Activated CD4-positive, alpha-beta T cell treated with anti-CD3 and anti-CD28 coated beads, Interleukin-2, amount 10 ng/mL, durations not matched to agents 24 days and 14 days (primary cell): ENCODE measurements at regions not wholly inside any gene's neighbourhood (a gene's known extent, or its start where the extent isn't known, plus 50 kb on each side); places are given as distances from the start of the nearest gene placed in this dataset.
"Not testable (repeated sequence)": the region's sequence is repeated elsewhere in the genome, so short reads cannot be mapped to it uniquely, and the experiment has no call there.

ENCODE experiments used
- DNase-seq: peaks from one replicate; pipeline ENCODE4 v3.0.0; 2022
- H3K27ac Mint-ChIP-seq: one replicate; pipeline ENCODE4 v1.8.0; 2022; ENCODE audit warnings: mild to moderate bottlenecking, mixed read lengths
- H3K27me3 Mint-ChIP-seq: one replicate; pipeline ENCODE4 v1.8.0; 2022; ENCODE audit warnings: mixed read lengths
- H3K36me3 Mint-ChIP-seq: one replicate; pipeline ENCODE4 v1.8.0; 2022; ENCODE audit warnings: low read depth, mild to moderate bottlenecking, mixed read lengths
- H3K4me1 Mint-ChIP-seq: one replicate; pipeline ENCODE4 v1.8.0; 2021; ENCODE audit warnings: mixed read lengths
- H3K4me3 Mint-ChIP-seq: one replicate; pipeline ENCODE4 v1.8.0; 2022; ENCODE audit warnings: mild to moderate bottlenecking, moderate library complexity, mixed read lengths
- H3K9me3 Mint-ChIP-seq: one replicate; pipeline ENCODE4 v1.8.0; 2021; ENCODE audit warnings: mixed read lengths
- intact Hi-C: fragments of 100-400 bp; cut with micrococcal nuclease; formaldehyde crosslinking; loops from one replicate; pipeline ENCODE4 v1.15.1; 2023

DNA sequence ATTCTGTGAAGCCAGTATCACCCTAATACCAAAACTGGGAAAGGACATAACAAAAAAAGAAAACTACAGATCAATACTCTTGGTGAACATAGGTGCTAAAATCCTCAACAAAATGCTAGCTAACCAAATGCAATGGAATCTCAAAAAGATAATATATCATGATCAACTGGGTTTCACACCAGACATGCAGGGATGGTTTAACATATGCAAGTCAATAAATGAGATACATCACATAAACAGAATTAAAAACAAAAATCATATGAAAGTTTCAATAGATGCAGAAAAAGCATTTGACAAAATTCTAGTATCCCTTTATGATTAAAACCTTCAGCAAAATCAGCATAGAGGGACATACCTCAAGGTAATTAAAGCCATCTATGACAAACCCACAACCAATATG, 198.2 kb upstream of the NDUFV2 start:
- Mint-ChIP-seq H3K27ac (no peak overlapping the region), H3K36me3 (no peaks in the 10 kb centered on the region), H3K4me1 (no peaks in the 10 kb centered on the region), H3K9me3 (peaks cover 11% of the 10 kb centered on the region), H3K27me3 (peaks cover 17% of the 10 kb centered on the region), H3K4me3 (no peak overlapping the region)
- DNase-seq = no peak
- intact Hi-C loops = no loop called here

DNA sequence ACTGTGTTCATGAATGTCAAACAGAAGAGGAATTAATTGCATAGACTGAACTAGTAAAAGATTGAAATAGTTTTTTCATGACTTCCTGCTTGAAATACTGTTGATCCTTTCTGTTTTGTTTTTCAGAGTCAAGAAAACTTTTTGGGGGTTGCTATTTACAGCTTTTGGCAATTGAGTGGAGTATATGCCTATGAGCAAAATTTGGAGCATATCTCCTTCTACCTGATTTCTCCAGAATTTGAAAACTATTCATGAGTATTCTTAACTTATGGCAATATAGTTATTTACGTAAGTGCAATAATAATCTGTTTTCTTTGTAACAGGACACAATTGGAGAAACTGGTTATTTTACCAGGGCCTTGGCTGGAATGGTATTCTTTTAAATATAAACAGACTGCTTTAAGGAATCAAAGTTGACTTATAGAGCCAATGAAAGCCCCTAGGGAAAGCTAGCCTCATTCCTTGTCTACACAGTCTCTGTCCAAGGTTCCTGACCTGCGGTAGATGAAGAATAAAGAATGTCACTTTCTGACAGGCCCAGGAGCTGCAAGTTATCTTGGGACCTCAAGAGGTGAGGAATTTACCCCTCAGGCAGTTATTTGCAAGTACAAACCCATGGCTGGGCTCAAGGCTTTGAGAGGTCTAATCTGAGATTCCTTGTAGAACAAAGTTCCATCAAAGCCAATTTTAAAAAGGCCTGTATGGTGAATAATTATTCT, 193.5 kb upstream of the NDUFV2 start:
- intact Hi-C loops = no loop called here

DNA sequence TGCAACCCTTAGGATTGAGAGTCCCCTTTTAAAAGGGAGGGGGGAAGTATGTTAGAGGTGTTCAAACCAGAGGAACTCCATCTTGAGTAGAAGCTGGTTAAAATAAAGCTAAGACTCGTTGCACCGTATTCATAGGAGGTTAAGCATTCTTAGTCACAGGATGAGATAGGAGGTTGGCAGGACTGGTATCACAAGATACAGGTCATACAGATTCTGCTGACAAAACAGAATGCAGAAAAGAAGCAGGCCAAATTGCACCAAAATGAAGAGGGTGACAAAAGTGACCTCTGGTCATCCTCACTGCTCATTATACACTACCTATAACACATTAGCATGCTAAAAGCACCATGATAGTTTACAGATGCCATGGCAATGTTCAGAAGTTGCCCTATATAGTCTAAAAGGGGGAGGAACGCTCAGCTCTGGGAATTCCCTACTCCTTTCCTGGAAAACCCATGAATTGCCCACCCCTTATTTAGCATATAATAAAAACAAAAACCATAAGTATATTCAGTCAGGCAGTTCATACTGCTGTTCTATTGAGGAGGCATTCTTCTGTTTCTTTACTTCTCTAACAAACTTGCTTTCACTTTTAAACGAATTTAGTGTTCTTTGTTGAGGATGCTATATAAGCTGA, 192.2 kb upstream of the NDUFV2 start:
- Mint-ChIP-seq H3K4me1 (peaks cover 6% of the 10 kb centered on the region), H3K27ac (no peak overlapping the region), H3K9me3 (peaks cover 8% of the 10 kb centered on the region), H3K36me3 (no peaks in the 10 kb centered on the region), H3K4me3 (no peak overlapping the region), H3K27me3 (peaks cover 3% of the 10 kb centered on the region)
- intact Hi-C loops = no loop called here
- DNase-seq = no peak

More for the DNA sequence above, 193.5 kb upstream of the NDUFV2 start:
- DNase-seq = no peak
- H3K4me3 Mint-ChIP-seq = no peak overlapping the region
- no peaks in the 10 kb centered on the region for H3K36me3 Mint-ChIP-seq
- H3K4me1 Mint-ChIP-seq = peaks cover 6% of the 10 kb centered on the region
- no peak overlapping the region for H3K27ac Mint-ChIP-seq
- peaks cover 4% of the 10 kb centered on the region for H3K27me3 Mint-ChIP-seq
- peaks cover 7% of the 10 kb centered on the region for H3K9me3 Mint-ChIP-seq

DNA sequence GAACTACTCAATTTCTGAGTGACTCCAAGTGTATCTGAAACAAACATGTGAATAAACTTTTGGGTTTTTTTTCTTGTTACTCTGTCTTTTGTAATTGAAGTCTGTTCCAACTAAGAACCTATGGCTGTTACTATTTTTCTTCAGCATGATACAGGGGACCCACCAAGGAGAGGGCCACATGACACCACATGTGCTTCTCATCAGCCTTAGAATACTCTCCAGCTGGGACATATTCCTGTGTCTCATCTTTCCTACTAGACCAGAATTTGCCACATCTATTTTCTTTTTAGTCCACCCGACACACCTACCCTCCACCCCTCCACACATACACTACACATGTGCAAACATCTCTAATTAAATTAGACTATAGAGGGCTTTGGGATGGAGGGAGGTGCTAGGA, 191.7 kb upstream of the NDUFV2 start:
- no peak overlapping the region for H3K4me3 Mint-ChIP-seq
- DNase-seq = no peak
- intact Hi-C loops = no loop called here
- H3K27me3 Mint-ChIP-seq = peaks cover 3% of the 10 kb centered on the region
- peaks cover 8% of the 10 kb centered on the region for H3K9me3 Mint-ChIP-seq
- no peak overlapping the region for H3K27ac Mint-ChIP-seq
- no peaks in the 10 kb centered on the region for H3K36me3 Mint-ChIP-seq
- peaks cover 6% of the 10 kb centered on the region for H3K4me1 Mint-ChIP-seq

DNA sequence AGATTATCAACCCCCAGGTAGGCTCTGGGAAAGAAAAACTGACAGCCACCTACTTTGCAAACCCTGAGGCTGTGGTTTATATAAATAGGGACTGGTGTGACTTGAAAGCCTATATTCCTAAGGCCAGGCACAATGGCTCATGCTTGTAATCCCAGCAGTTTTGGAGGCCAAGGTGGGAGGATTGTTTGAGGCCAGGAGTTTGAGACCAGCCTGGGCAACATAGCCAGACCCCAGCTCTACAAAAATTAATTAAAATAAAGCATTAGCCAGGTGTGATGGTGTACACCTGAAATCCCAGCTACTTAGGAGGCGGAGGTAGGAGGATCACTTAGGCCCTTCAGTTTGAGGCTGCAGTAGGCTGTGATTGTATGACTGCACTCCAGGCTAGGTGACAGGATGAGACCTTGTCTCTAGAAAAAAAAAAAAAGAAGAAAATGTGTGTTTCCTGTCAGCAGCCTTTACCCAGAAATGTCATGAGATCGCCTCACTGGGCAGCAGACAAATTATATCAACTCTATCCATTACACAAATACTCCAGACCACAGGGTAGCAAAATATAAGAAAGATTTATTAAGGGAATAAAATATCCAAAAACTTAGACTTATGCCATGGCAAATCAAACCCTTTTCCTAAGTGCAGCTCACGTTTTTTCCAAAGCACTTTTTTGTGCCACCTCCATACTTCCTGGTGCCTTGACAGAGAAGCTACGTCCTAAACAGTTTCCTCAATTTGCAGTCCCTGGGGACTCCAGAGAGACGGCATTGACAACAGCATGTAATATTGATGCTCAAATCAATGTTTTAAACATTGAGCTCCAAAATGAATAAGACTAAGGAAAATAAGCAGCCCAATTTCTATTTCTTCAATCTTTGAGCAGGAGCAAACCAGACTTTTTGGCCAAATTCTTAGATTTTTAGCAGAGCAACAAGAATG, 190.8 kb upstream of the NDUFV2 start:
- H3K4me1 Mint-ChIP-seq = peaks cover 8% of the 10 kb centered on the region

DNA sequence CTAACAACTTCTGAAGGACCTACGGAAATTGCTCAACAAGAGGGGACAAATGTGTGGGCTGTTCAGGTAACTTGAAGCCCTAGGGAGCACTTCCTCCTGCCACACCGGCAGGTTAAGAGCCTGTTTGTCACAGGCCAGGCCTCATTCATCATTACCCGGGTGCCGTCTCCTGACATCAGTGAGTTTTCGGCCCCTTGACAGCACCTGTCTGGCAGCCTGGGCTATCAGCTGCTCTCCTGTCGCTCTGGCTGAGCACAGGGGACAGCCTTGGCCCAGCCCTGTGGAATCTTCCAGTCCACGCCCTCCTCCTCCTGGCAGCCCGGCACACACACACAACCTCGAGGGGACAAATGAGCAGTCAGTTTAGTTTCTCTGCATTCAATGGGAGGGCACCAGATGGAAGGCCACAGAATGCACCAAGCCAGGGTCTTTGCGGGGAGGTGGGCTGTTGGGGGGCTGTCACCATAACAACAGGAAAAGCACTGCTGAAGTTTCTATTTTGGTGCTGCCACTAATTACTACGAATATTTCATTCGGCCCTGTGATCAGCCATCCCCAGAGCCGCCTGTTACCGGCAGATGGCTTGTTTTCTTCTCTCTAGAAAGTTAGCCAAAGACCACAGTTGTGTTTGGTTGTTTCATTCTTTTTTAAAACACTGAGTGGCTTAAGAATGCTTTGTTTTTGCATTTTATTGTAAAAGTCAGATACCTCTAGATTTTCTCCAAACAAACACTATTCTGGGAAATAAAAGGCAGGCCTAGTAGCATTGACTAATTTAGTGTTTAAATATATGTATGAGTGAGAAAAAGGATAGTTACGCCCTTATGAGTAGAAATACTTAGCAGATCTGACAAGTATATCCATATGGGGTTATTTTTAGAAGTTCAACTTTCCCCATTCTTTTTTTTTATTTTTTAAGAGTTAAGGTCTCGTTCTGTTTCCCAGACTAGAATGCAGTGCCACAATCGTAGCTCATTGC, 189.9 kb upstream of the NDUFV2 start:
- Mint-ChIP-seq H3K4me3 (no peak overlapping the region), H3K27me3 (no peaks in the 10 kb centered on the region), H3K4me1 (peaks cover 14% of the 10 kb centered on the region), H3K27ac (no peak overlapping the region), H3K36me3 (no peaks in the 10 kb centered on the region), H3K9me3 (peaks cover 8% of the 10 kb centered on the region)
- no peak for DNase-seq
- intact Hi-C loops = no loop called here

More for the DNA sequence above, 190.8 kb upstream of the NDUFV2 start:
- no peak for DNase-seq
- Mint-ChIP-seq H3K27me3 (no peaks in the 10 kb centered on the region), H3K4me3 (no peak overlapping the region), H3K9me3 (peaks cover 8% of the 10 kb centered on the region), H3K27ac (no peak overlapping the region), H3K36me3 (no peaks in the 10 kb centered on the region)
- intact Hi-C loops = no loop called here

DNA sequence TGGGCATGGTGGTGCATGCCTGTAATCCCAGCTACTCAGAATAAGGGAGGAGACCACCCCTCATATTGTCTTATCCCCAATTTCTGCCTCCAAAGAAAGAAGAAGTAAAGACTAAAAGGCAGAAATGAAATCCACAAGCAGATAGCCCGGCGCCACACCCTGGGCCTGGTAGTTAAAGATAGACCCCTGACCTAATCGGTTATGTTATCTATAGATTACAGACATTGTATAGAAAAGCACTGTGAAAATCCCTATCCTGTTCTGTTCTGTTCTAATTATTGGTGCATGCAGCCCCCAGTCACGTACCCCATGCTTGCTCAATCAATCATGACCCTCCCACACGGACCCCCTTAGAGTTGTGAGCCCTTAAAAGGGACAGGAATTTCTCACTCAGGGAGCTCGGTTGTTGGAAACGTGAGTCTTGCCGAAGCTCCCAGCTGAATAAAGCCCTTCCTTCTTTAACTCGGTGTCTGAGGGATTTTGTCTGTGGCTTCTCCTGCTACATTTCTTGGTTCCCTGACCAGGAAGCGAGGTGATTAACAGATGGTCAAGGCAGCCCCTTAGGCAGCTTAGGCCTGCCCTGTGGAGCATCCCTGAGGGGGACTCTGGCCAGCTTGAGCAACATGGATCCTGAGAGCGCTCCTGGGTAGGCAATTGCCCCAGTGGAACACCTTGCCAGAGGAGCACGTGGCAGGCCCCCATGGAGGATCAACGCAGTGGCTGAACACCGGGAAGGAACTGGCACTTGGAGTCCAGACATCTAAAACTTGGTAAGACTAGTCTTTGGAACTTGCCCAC, 188.7 kb upstream of the NDUFV2 start:
- H3K36me3 Mint-ChIP-seq, intact Hi-C loops, H3K27me3 Mint-ChIP-seq, H3K9me3 Mint-ChIP-seq, DNase-seq, H3K27ac Mint-ChIP-seq, H3K4me3 Mint-ChIP-seq: not testable (repeated sequence)
- H3K4me1 Mint-ChIP-seq = peaks cover 14% of the 10 kb centered on the region

DNA sequence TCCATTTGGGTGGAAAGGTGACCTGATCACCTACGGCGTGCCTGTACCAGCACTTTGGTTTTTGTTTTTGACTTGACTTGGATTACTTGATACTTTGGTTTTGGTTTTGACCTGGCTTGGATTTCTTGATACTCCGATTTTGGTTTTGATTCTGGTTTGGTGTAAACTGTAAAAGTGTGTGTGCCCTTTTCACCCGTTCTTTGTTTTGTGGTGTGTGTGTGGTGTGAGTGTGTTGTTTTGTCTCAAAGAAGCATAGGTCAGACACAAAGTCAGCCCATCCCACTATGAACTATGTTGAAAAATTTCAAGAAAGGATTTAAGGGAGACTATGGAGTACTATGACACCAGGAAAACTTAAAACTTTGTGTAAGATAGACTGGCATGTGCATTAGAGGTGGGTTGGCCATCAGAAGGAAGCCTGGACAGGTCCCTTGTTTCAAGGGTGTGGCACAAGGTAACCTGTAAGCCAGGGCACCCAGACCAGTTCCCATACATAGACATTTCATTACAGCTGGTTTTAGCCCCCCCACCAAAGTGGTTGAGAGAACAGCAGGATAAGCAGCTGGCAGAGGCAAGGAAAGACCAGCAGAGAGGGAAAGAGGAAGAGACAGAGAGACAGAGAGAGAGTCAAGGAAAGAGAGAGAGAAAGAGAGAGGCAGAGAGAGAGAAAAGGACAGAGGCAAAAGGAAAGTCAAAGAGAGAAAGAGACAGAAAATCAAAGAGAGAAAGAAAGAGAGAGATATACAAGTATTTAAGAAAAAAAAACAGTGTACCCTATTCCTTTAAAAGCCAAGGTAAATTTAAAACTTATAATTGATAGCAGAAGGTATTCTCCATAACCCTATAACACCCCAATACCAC, 187.9 kb upstream of the NDUFV2 start:
- intact Hi-C loops, H3K4me3 Mint-ChIP-seq, H3K27ac Mint-ChIP-seq: not testable (repeated sequence)

DNA sequence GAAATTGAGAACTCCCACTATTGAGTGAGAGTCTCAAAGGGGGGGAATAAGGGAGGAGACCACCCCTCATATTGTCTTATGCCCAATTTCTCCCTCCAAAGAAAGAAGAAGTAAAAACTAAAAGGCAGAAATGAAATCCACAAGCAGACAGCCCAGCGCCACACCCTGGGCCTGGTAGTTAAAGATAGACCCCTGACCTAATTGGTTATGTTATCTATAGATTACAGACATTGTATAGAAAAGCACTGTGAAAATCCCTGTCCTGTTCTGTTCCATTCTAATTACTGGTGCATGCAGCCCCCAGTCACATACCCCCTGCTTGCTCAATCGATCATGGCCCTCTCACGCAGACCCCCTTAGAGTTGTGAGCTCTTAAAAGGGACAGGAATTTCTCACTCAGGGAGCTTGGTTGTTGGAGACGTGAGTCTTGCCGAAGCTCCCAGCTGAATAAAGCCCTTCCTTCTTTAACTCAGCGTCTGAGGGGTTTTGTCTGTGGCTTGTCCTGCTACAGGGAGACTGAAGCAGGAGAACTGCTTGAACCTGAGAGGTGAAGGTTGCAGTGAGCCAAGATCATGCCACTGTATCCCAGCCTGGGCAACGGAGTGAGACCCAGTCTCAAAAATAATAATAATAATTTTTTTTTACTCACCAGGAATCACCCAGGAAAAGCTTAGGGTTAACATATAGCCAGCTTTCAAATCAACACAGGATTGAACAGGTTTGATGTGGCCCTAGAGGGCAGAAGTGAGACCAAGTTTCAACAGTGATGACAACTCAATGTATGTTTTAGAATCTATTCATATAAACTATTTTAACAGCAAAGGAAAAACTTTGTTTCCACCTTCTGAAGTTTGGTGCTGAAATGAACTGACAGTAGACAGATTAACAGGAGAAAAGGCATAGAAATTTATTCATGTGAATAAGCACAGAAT, 181.4 kb upstream of the NDUFV2 start:
- H3K36me3 Mint-ChIP-seq, H3K4me1 Mint-ChIP-seq, intact Hi-C loops, H3K27ac Mint-ChIP-seq, H3K27me3 Mint-ChIP-seq, DNase-seq, H3K9me3 Mint-ChIP-seq, H3K4me3 Mint-ChIP-seq: not testable (repeated sequence)

More for the DNA sequence above, 187.9 kb upstream of the NDUFV2 start:
- H3K4me1 Mint-ChIP-seq = peaks cover 14% of the 10 kb centered on the region
- not testable (repeated sequence) for DNase-seq, H3K36me3 Mint-ChIP-seq, H3K27me3 Mint-ChIP-seq, H3K9me3 Mint-ChIP-seq

DNA sequence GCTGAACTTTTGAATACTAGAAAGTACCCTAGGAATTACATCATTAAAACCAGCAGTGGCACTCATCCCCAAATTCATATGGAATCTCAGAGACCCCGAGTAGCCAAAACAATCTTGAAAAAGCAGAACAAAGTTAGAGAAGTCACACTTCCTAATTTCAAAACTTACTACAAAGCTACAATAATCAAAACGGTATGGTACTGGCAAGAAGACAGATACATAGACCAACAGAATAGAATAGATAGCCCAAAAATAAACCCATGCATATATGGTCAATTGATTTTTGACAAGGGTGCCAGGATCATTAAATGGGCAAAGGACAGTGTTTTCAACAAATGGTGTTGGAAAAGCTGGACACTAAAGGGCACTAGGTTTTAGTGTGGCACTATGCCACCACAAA, 176.0 kb upstream of the NDUFV2 start:
- Mint-ChIP-seq H3K36me3 (no peaks in the 10 kb centered on the region), H3K27ac (no peak overlapping the region), H3K4me1 (no peaks in the 10 kb centered on the region), H3K9me3 (peaks cover 13% of the 10 kb centered on the region), H3K27me3 (no peaks in the 10 kb centered on the region), H3K4me3 (no peak overlapping the region)
- no peak for DNase-seq
- intact Hi-C loops = no loop called here

DNA sequence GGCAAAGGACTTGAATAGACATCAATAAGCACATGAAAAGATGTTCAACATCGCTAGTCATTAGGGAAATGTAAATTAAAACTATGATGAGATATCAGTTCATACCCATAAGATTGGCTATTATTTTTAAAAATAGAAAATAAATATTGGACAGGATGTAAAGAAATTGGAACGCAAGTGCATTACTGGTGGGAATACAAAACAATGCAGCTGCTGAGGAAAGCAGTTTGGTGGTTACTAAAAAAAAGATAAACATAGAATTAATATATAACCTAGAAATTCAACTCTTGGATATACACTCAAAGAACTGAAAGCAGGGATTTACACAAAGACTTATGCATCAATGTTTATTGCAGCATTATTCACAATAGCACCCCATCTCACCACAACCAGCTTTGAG, 174.5 kb upstream of the NDUFV2 start:
- Mint-ChIP-seq H3K36me3 (no peaks in the 10 kb centered on the region), H3K27ac (no peak overlapping the region), H3K4me1 (no peaks in the 10 kb centered on the region), H3K4me3 (no peak overlapping the region), H3K27me3 (no peaks in the 10 kb centered on the region), H3K9me3 (peaks cover 13% of the 10 kb centered on the region)
- intact Hi-C loops = no loop called here
- DNase-seq = no peak
